ENCODE measurements at regions not wholly inside any gene's neighbourhood (a gene's known extent, or its start where the extent isn't known, plus 50 kb on each side); places are given as distances from the start of the nearest gene placed in this dataset.
"Not testable (repeated sequence)": the region's sequence is repeated elsewhere in the genome, so short reads cannot be mapped to it uniquely, and the experiment has no call there.

- no peak overlapping the region for H2BK120ac ChIP-seq (ENCODE audit: low read depth, low read length)
- H2AK5ac ChIP-seq (ENCODE audit: low read length, severe bottlenecking), result no peak overlapping the region
- no peak overlapping the region for H3K23ac ChIP-seq (ENCODE audit: low read length in 2 of 2)
- no peaks in the 10 kb centered on the region for H3K4me1 ChIP-seq (ENCODE audit: control insufficient read depth, insufficient read depth, low read depth, low read length)
- peaks cover 5% of the 10 kb centered on the region for H3K9me3 ChIP-seq (ENCODE audit: control insufficient read depth, low read length)
- H4K8ac ChIP-seq (ENCODE audit: low read length), result no peak overlapping the region
- H3K36me3 ChIP-seq (ENCODE audit: control insufficient read depth in 1 of 2, insufficient read depth in 2 of 2, low read depth in 1 of 2, low read length in 2 of 2), result no peaks in the 10 kb centered on the region
- no peak overlapping the region for H3K18ac ChIP-seq (ENCODE audit: low read depth in 1 of 2, low read length in 2 of 2)
- no peak overlapping the region for H2AFZ ChIP-seq (ENCODE audit: low read depth, low read length)
- no peaks in the 10 kb centered on the region for H3K27me3 ChIP-seq (ENCODE audit: control insufficient read depth in 1 of 2, insufficient read depth in 1 of 2, low read length in 2 of 2)
- no peak overlapping the region for H2BK12ac ChIP-seq (ENCODE audit: low read length in 2 of 2)
- no peak overlapping the region for H3K4me3 ChIP-seq (ENCODE audit: insufficient read depth in 1 of 2, low read depth in 1 of 2, low read length in 2 of 2)
- no peak overlapping the region for H3K4ac ChIP-seq (ENCODE audit: low read depth in 1 of 2, low read length in 2 of 2)
- H3K27ac ChIP-seq (ENCODE audit: low read length, poor library complexity, severe bottlenecking), result no peak overlapping the region
- no peak for DNase-seq
- H4K91ac ChIP-seq (ENCODE audit: low read length), result no peak overlapping the region
- no peak overlapping the region for H3K4me2 ChIP-seq (ENCODE audit: low read length, poor library complexity, severe bottlenecking)
- no peak overlapping the region for H3K9ac ChIP-seq (ENCODE audit: low read length)
- no peak overlapping the region for H2BK5ac ChIP-seq (ENCODE audit: low read depth, low read length, poor library complexity, severe bottlenecking)
- H3K14ac ChIP-seq (ENCODE audit: low read length in 2 of 2), result no peak overlapping the region
- no peak overlapping the region for H2BK15ac ChIP-seq (ENCODE audit: low read depth, poor library complexity, severe bottlenecking)
- H3K79me1 ChIP-seq (replicated peaks; ENCODE audit: low read length, poor library complexity, severe bottlenecking), result no peaks in the 10 kb centered on the region
Observed at GRCh38 chr4:85177679-85178078, 211.2 kb upstream of the WDFY3 start.

DNA sequence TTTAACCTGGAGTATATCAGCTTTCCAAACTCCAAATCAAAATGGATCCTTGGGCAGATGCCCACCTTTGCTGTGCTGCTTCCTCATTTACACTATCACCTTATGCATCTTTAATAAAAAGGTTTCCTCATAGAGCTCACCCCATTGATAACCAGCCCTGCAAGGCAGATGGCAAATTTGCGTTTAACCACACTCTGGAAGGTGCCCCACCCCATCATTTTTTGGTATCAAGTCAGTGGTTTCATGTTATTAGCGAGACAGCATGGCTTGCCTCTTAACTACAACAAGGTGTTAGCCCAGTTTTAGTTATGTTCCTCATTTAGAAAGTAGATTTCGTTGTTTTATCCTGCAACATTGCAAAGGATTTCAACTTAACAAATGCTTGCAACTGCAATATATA, 214.0 kb upstream of the WDFY3 start:
- H2AK5ac ChIP-seq (ENCODE audit: low read length, severe bottlenecking), result no peak overlapping the region
- no peak overlapping the region for H3K23ac ChIP-seq (ENCODE audit: low read length in 2 of 2)
- H3K27me3 ChIP-seq (ENCODE audit: control insufficient read depth in 1 of 2, insufficient read depth in 1 of 2, low read length in 2 of 2), result no peaks in the 10 kb centered on the region
- no peak overlapping the region for H3K9ac ChIP-seq (ENCODE audit: low read length)
- H3K4me3 ChIP-seq (ENCODE audit: insufficient read depth in 1 of 2, low read depth in 1 of 2, low read length in 2 of 2), result no peak overlapping the region
- H3K14ac ChIP-seq (ENCODE audit: low read length in 2 of 2), result no peak overlapping the region
- no peak overlapping the region for H3K4ac ChIP-seq (ENCODE audit: low read depth in 1 of 2, low read length in 2 of 2)
- no peak overlapping the region for H2AFZ ChIP-seq (ENCODE audit: low read depth, low read length)
- H2BK15ac ChIP-seq (ENCODE audit: low read depth, poor library complexity, severe bottlenecking), result no peak overlapping the region
- H3K79me1 ChIP-seq (replicated peaks; ENCODE audit: low read length, poor library complexity, severe bottlenecking), result no peaks in the 10 kb centered on the region
- H2BK12ac ChIP-seq (ENCODE audit: low read length in 2 of 2), result no peak overlapping the region
- H3K27ac ChIP-seq (ENCODE audit: low read length, poor library complexity, severe bottlenecking), result no peak overlapping the region
- H2BK120ac ChIP-seq (ENCODE audit: low read depth, low read length), result no peak overlapping the region
- 76% methylated on average over 2 of the region's 3 CpGs for WGBS
- H3K36me3 ChIP-seq (ENCODE audit: control insufficient read depth in 1 of 2, insufficient read depth in 2 of 2, low read depth in 1 of 2, low read length in 2 of 2), result no peaks in the 10 kb centered on the region
- H4K8ac ChIP-seq (ENCODE audit: low read length), result no peak overlapping the region
- no peak overlapping the region for H4K91ac ChIP-seq (ENCODE audit: low read length)
- no peak overlapping the region for H3K4me2 ChIP-seq (ENCODE audit: low read length, poor library complexity, severe bottlenecking)
- no peak overlapping the region for H3K18ac ChIP-seq (ENCODE audit: low read depth in 1 of 2, low read length in 2 of 2)
- no peak overlapping the region for H2BK5ac ChIP-seq (ENCODE audit: low read depth, low read length, poor library complexity, severe bottlenecking)
- peak; percentile 16 for DNase-seq
- no peaks in the 10 kb centered on the region for H3K4me1 ChIP-seq (ENCODE audit: control insufficient read depth, insufficient read depth, low read depth, low read length)
- no peaks in the 10 kb centered on the region for H3K9me3 ChIP-seq (ENCODE audit: control insufficient read depth, low read length)

DNA sequence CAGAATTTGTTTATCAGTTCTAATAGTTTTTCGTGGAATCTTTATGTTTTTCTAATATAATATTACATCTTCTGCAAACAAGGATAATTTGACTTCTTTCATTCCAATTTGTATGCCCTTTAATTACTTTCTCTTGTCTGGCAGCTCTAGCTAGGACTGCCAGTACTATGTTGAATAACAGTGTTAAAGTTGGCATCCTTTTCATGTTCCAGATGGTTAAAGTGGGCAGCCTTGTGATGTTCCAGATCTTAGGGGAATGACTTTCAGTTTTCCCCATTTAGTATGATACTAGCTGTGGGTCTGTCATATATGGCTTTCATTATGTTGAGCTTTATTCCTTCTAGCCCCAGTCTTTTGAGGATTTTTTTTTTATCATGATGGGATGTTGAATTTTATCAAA, 220.6 kb upstream of the WDFY3 start:
- H3K14ac ChIP-seq (ENCODE audit: low read length in 2 of 2), result no peak overlapping the region
- no peak overlapping the region for H3K18ac ChIP-seq (ENCODE audit: low read depth in 1 of 2, low read length in 2 of 2)
- no peaks in the 10 kb centered on the region for H3K4me1 ChIP-seq (ENCODE audit: control insufficient read depth, insufficient read depth, low read depth, low read length)
- no peak overlapping the region for H2BK120ac ChIP-seq (ENCODE audit: low read depth, low read length)
- no peak overlapping the region for H3K27ac ChIP-seq (ENCODE audit: low read length, poor library complexity, severe bottlenecking)
- no peak overlapping the region for H2AFZ ChIP-seq (ENCODE audit: low read depth, low read length)
- H3K4ac ChIP-seq (ENCODE audit: low read depth in 1 of 2, low read length in 2 of 2), result no peak overlapping the region
- no peak overlapping the region for H2AK5ac ChIP-seq (ENCODE audit: low read length, severe bottlenecking)
- H3K79me1 ChIP-seq (replicated peaks; ENCODE audit: low read length, poor library complexity, severe bottlenecking), result no peaks in the 10 kb centered on the region
- no peak overlapping the region for H2BK15ac ChIP-seq (ENCODE audit: low read depth, poor library complexity, severe bottlenecking)
- no peak overlapping the region for H3K4me3 ChIP-seq (ENCODE audit: insufficient read depth in 1 of 2, low read depth in 1 of 2, low read length in 2 of 2)
- no peaks in the 10 kb centered on the region for H3K27me3 ChIP-seq (ENCODE audit: control insufficient read depth in 1 of 2, insufficient read depth in 1 of 2, low read length in 2 of 2)
- H3K9me3 ChIP-seq (ENCODE audit: control insufficient read depth, low read length), result peaks cover 3% of the 10 kb centered on the region
- H2BK12ac ChIP-seq (ENCODE audit: low read length in 2 of 2), result no peak overlapping the region
- no peak overlapping the region for H4K8ac ChIP-seq (ENCODE audit: low read length)
- H3K9ac ChIP-seq (ENCODE audit: low read length), result no peak overlapping the region
- no peaks in the 10 kb centered on the region for H3K36me3 ChIP-seq (ENCODE audit: control insufficient read depth in 1 of 2, insufficient read depth in 2 of 2, low read depth in 1 of 2, low read length in 2 of 2)
- H3K4me2 ChIP-seq (ENCODE audit: low read length, poor library complexity, severe bottlenecking), result no peak overlapping the region
- no peak overlapping the region for H2BK5ac ChIP-seq (ENCODE audit: low read depth, low read length, poor library complexity, severe bottlenecking)
- H3K23ac ChIP-seq (ENCODE audit: low read length in 2 of 2), result no peak overlapping the region
- WGBS, result no CpG with 5 or more reads among the region's 1 CpG
- no peak for DNase-seq
- no peak overlapping the region for H4K91ac ChIP-seq (ENCODE audit: low read length)

GRCh38 chr4:85196015-85196414, 229.5 kb upstream of the WDFY3 start:
- not testable (repeated sequence) for H3K14ac ChIP-seq (ENCODE audit: low read length in 2 of 2); H2BK12ac ChIP-seq (ENCODE audit: low read length in 2 of 2); H3K4me3 ChIP-seq (ENCODE audit: insufficient read depth in 1 of 2, low read depth in 1 of 2, low read length in 2 of 2); H2BK5ac ChIP-seq (ENCODE audit: low read depth, low read length, poor library complexity, severe bottlenecking); H2BK120ac ChIP-seq (ENCODE audit: low read depth, low read length); H4K91ac ChIP-seq (ENCODE audit: low read length); DNase-seq; H3K9ac ChIP-seq (ENCODE audit: low read length); H3K4me2 ChIP-seq (ENCODE audit: low read length, poor library complexity, severe bottlenecking); H3K4me1 ChIP-seq (ENCODE audit: control insufficient read depth, insufficient read depth, low read depth, low read length); H3K27me3 ChIP-seq (ENCODE audit: control insufficient read depth in 1 of 2, insufficient read depth in 1 of 2, low read length in 2 of 2); H3K36me3 ChIP-seq (ENCODE audit: control insufficient read depth in 1 of 2, insufficient read depth in 2 of 2, low read depth in 1 of 2, low read length in 2 of 2); H3K18ac ChIP-seq (ENCODE audit: low read depth in 1 of 2, low read length in 2 of 2); H3K4ac ChIP-seq (ENCODE audit: low read depth in 1 of 2, low read length in 2 of 2); H3K23ac ChIP-seq (ENCODE audit: low read length in 2 of 2); H2BK15ac ChIP-seq (ENCODE audit: low read depth, poor library complexity, severe bottlenecking); H2AFZ ChIP-seq (ENCODE audit: low read depth, low read length); H4K8ac ChIP-seq (ENCODE audit: low read length); H2AK5ac ChIP-seq (ENCODE audit: low read length, severe bottlenecking); H3K79me1 ChIP-seq (replicated peaks; ENCODE audit: low read length, poor library complexity, severe bottlenecking); H3K27ac ChIP-seq (ENCODE audit: low read length, poor library complexity, severe bottlenecking)
- H3K9me3 ChIP-seq (ENCODE audit: control insufficient read depth, low read length), result peaks cover 26% of the 10 kb centered on the region
- 79% methylated on average over 7 of the region's 7 CpGs for WGBS

All from mesenchymal stem cell (in vitro differentiated cells and primary cell).